CD14-positive monocyte (primary cell): ENCODE measurements at regions not wholly inside any gene's neighbourhood (a gene's known extent, or its start where the extent isn't known, plus 50 kb on each side); places are given as distances from the start of the nearest gene placed in this dataset.

ENCODE experiments used
- DNase-seq, 3 donors: peaks; one replicate each; pipeline ENCODE4 v3.0.0-alpha.2; 2011 to 2022
- H2AFZ ChIP-seq: 2 replicates; pipeline ENCODE4 v1.6.0; 2012; ENCODE audit warnings: mild to moderate bottlenecking, low read depth, low read length, inconsistent platforms; ENCODE audit not compliant: insufficient read depth, poor library complexity, severe bottlenecking
- H3K27ac ChIP-seq, 2 donors: 1 replicate in 1 of 2; 2 replicates in 1 of 2; pipeline ENCODE4 v1.5.1; 2012 to 2013; ENCODE audit warnings: low read length in 2 of 2, control low read depth in 1 of 2, inconsistent platforms in 1 of 2, low read depth in 1 of 2, mild to moderate bottlenecking in 1 of 2
- H3K27me3 ChIP-seq, 2 donors: one replicate each; pipeline versions ENCODE4 v1.6.0 to v1.6.1; 2011 to 2013; ENCODE audit warnings: low read length in 2 of 2; ENCODE audit not compliant: control insufficient read depth in 2 of 2, insufficient read depth in 2 of 2
- H3K36me3 ChIP-seq, 2 donors: replicated peaks in 1 of 2; 1 replicate in 1 of 2; 2 replicates in 1 of 2; pipeline versions ENCODE4 v1.5.1 to v1.6.1; 2012 to 2013; ENCODE audit warnings: low read length in 2 of 2, control low read depth in 1 of 2, inconsistent platforms in 1 of 2, mild to moderate bottlenecking in 1 of 2; ENCODE audit not compliant: insufficient read depth in 2 of 2, control insufficient read depth in 1 of 2
- H3K4me1 ChIP-seq, 2 donors: 1 replicate in 1 of 2; 2 replicates in 1 of 2; pipeline versions ENCODE4 v1.5.1 to v1.6.1; 2012 to 2013; ENCODE audit warnings: low read length in 2 of 2, control low read depth in 1 of 2, inconsistent platforms in 1 of 2, mild to moderate bottlenecking in 1 of 2, moderate library complexity in 1 of 2; ENCODE audit not compliant: insufficient read depth in 2 of 2, control insufficient read depth in 1 of 2
- H3K4me2 ChIP-seq: replicated peaks from 2 replicates; pipeline ENCODE3; 2012; ENCODE audit warnings: low read length, moderate library complexity, mild to moderate bottlenecking; ENCODE audit not compliant: poor library complexity, severe bottlenecking; ENCODE audit errors: extremely low read depth
- H3K4me3 ChIP-seq, 3 experiments: fragments of 200-600 bp in 1 of 3; sonication (generic) in 1 of 3; replicated peaks in 1 of 3; 1 replicate in 2 of 3; 2 replicates in 1 of 3; pipeline ENCODE4 v1.5.1; 2011 to 2013; ENCODE audit warnings: low read length in 3 of 3, mild to moderate bottlenecking in 3 of 3, control low read depth in 2 of 3, low read depth in 2 of 3, inconsistent platforms in 1 of 3, moderate library complexity in 1 of 3
- H3K79me2 ChIP-seq: 2 replicates; pipeline ENCODE4 v1.6.0; 2012; ENCODE audit warnings: mild to moderate bottlenecking, control low read depth, inconsistent platforms, low read length, moderate library complexity; ENCODE audit not compliant: insufficient read depth
- H3K9ac ChIP-seq: 2 replicates; pipeline ENCODE4 v1.6.0; 2017; ENCODE audit warnings: low read length, mild to moderate bottlenecking; ENCODE audit not compliant: insufficient read depth, poor library complexity, severe bottlenecking
- H3K9me3 ChIP-seq, 2 donors: replicated peaks in 1 of 2; 1 replicate in 1 of 2; 2 replicates in 1 of 2; pipeline versions ENCODE4 v1.5.1 to v1.6.1; 2012 to 2013; ENCODE audit warnings: low read length in 2 of 2, control low read depth in 1 of 2; ENCODE audit not compliant: control insufficient read depth in 1 of 2, insufficient read depth in 1 of 2
- H4K20me1 ChIP-seq: 2 replicates; pipeline ENCODE4 v1.6.0; 2012; ENCODE audit warnings: mild to moderate bottlenecking, low read length, control low read depth, moderate library complexity; ENCODE audit not compliant: insufficient read depth
- H3K27ac Mint-ChIP-seq, 7 donors: one replicate each; pipeline ENCODE4 v1.8.0; 2020; ENCODE audit warnings: mild to moderate bottlenecking in 7 of 7, mixed read lengths in 7 of 7, moderate library complexity in 6 of 7, inconsistent platforms in 2 of 7
- H3K27me3 Mint-ChIP-seq, 3 donors: one replicate each; pipeline ENCODE4 v1.8.0; 2021 to 2022; ENCODE audit warnings: low read depth in 3 of 3, mild to moderate bottlenecking in 3 of 3, mixed read lengths in 3 of 3, moderate library complexity in 3 of 3, inconsistent platforms in 1 of 3
- H3K36me3 Mint-ChIP-seq, 2 donors: one replicate each; pipeline ENCODE4 v1.8.0; 2020; ENCODE audit warnings: mixed read lengths in 2 of 2, inconsistent platforms in 1 of 2, mild to moderate bottlenecking in 1 of 2
- H3K4me1 Mint-ChIP-seq: one replicate; pipeline ENCODE4 v1.8.0; 2020; ENCODE audit warnings: mild to moderate bottlenecking, mixed read lengths
- H3K4me3 Mint-ChIP-seq, 2 donors: one replicate each; pipeline ENCODE4 v1.8.0; 2020; ENCODE audit warnings: mild to moderate bottlenecking in 2 of 2, mixed read lengths in 2 of 2, moderate library complexity in 1 of 2
- H3K9me3 Mint-ChIP-seq, 7 donors: one replicate each; pipeline ENCODE4 v1.8.0; 2020 to 2022; ENCODE audit warnings: mixed read lengths in 7 of 7, mild to moderate bottlenecking in 6 of 7, moderate library complexity in 6 of 7, inconsistent platforms in 2 of 7
- CTCF ChIP-seq: fragments of 200-600 bp; IDR thresholded peaks from one replicate; pipeline ENCODE4 v1.8.0; 2022; ENCODE audit warnings: antibody characterized with exemption, mild to moderate bottlenecking
- WGBS: methylation state at CpG from one replicate; pipeline ENCODE4 v1.1.5; 2013; ENCODE audit warnings: missing lambda C conversion rate; ENCODE audit not compliant: insufficient coverage; 5-methylcytosine and 5-hydroxymethylcytosine counted together
- intact Hi-C, 2 donors: fragments of 100-400 bp; cut with micrococcal nuclease; formaldehyde crosslinking; loops; one replicate each; pipeline versions ENCODE4 v1.15.0 to v1.15.1; 2023

- Histone ChIP-seq H3K4me2 (no peak overlapping the region), H3K9me3 (peaks cover 0 to 8% of the 10 kb centered on the region in 2 donors), H3K36me3 (no peaks in the 10 kb centered on the region), H3K4me1 (no peaks in the 10 kb centered on the region), H3K79me2 (no peaks in the 10 kb centered on the region), H4K20me1 (no peaks in the 10 kb centered on the region), H3K27ac (no peak overlapping the region), H3K9ac (no peak overlapping the region), H3K27me3 (peaks cover 15 to 32% of the 10 kb centered on the region in 2 donors), H3K4me3 (no peak overlapping the region), H2AFZ (no peak overlapping the region)
- H3K27ac Mint-ChIP-seq = no peak overlapping the region
- H3K9me3 Mint-ChIP-seq = peaks cover 0 to 15% (median 8%) of the 10 kb centered on the region in 7 donors
- no peak for DNase-seq
- WGBS = 56% methylated on average over 44 of the region's 84 CpGs
- no peaks in the 10 kb centered on the region for H3K36me3 Mint-ChIP-seq
- H3K4me1 Mint-ChIP-seq = peaks cover 3% of the 10 kb centered on the region
- peaks cover 40 to 54% (median 43%) of the 10 kb centered on the region in 3 donors for H3K27me3 Mint-ChIP-seq
- TF ChIP-seq CTCF = no peak
- H3K4me3 Mint-ChIP-seq = peak overlapping the region in 1 of 2 donors; percentile 77
- intact Hi-C loops = loop anchor here in 1 of 2 donors (10.0 kb wide), 1 partner anchor 358 kb away; no protein-coding TSS in a partner anchor
These were observed 99.6 kb downstream of the ING1 start for GRCh38 chr13:110812869-110813645.

GRCh38 chr13:110813646-110814624 lies 100.4 kb downstream of the ING1 start:
- Mint-ChIP-seq H3K4me1 (peaks cover 3% of the 10 kb centered on the region), H3K4me3 (peak overlapping the region in 1 of 2 donors; percentile 54), H3K27ac (peak overlapping the region in 1 of 7 donors; percentile 42), H3K27me3 (peaks cover 36 to 50% (median 38%) of the 10 kb centered on the region in 3 donors), H3K9me3 (peaks cover 0 to 15% (median 8%) of the 10 kb centered on the region in 7 donors), H3K36me3 (no peaks in the 10 kb centered on the region)
- Histone ChIP-seq H3K27ac (no peak overlapping the region), H3K9me3 (peaks cover 0 to 8% of the 10 kb centered on the region in 2 donors), H3K79me2 (no peaks in the 10 kb centered on the region), H3K4me2 (no peak overlapping the region), H3K4me1 (no peaks in the 10 kb centered on the region), H3K4me3 (no peak overlapping the region), H2AFZ (no peak overlapping the region), H3K36me3 (no peaks in the 10 kb centered on the region), H3K27me3 (peaks cover 11 to 30% of the 10 kb centered on the region in 2 donors), H4K20me1 (no peaks in the 10 kb centered on the region), H3K9ac (no peak overlapping the region)
- intact Hi-C loops = loop anchor here in 1 of 2 donors (10.0 kb wide), 1 partner anchor 359 kb away; no protein-coding TSS in a partner anchor
- no peak for DNase-seq
- TF ChIP-seq CTCF = no peak
- WGBS = 89% methylated on average over 32 of the region's 39 CpGs
